ENCODE measurements at regions not wholly inside any gene's neighbourhood (a gene's known extent, or its start where the extent isn't known, plus 50 kb on each side); places are given as distances from the start of the nearest gene placed in this dataset.

DNA sequence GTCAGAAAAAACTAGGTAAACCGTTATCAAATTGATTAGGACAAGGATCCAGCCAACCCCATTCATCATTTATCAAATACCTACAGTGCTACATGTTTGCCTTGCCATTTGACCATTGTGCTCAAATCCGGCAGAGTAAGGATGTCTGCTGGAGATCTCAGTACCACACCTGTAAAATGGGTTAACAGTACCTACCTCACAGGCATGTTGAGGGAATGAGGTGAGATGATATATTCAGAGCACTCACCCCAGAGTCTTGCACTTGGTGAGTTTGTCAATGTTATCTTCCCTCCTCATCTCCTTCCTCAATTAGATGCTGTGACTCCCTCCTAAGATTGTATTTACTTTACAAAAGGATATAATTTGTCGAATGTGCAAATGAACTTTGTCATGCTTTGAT, 54.5 kb upstream of the DSP start (continued):
- TF ChIP-seq, protein P1, sequence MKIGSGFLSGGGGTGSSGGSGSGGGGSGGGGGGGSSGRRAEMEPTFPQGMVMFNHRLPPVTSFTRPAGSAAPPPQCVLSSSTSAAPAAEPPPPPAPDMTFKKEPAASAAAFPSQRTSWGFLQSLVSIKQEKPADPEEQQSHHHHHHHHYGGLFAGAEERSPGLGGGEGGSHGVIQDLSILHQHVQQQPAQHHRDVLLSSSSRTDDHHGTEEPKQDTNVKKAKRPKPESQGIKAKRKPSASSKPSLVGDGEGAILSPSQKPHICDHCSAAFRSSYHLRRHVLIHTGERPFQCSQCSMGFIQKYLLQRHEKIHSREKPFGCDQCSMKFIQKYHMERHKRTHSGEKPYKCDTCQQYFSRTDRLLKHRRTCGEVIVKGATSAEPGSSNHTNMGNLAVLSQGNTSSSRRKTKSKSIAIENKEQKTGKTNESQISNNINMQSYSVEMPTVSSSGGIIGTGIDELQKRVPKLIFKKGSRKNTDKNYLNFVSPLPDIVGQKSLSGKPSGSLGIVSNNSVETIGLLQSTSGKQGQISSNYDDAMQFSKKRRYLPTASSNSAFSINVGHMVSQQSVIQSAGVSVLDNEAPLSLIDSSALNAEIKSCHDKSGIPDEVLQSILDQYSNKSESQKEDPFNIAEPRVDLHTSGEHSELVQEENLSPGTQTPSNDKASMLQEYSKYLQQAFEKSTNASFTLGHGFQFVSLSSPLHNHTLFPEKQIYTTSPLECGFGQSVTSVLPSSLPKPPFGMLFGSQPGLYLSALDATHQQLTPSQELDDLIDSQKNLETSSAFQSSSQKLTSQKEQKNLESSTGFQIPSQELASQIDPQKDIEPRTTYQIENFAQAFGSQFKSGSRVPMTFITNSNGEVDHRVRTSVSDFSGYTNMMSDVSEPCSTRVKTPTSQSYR (CRISPR knock-in tag; IDR thresholded peaks at IDR 0.05): no peak
- TF ChIP-seq, protein P2, sequence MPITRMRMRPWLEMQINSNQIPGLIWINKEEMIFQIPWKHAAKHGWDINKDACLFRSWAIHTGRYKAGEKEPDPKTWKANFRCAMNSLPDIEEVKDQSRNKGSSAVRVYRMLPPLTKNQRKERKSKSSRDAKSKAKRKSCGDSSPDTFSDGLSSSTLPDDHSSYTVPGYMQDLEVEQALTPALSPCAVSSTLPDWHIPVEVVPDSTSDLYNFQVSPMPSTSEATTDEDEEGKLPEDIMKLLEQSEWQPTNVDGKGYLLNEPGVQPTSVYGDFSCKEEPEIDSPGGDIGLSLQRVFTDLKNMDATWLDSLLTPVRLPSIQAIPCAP (CRISPR knock-in tag; IDR thresholded peaks at IDR 0.05): no peak
- TF ChIP-seq IRF2 (CRISPR knock-in tag; IDR thresholded peaks at IDR 0.05; ENCODE audit: borderline replicate concordance, low read depth): no peak
- TF ChIP-seq TCF7 (CRISPR knock-in tag; IDR thresholded peaks at IDR 0.05; ENCODE audit: low read depth): no peak
- TF ChIP-seq, protein P3, sequence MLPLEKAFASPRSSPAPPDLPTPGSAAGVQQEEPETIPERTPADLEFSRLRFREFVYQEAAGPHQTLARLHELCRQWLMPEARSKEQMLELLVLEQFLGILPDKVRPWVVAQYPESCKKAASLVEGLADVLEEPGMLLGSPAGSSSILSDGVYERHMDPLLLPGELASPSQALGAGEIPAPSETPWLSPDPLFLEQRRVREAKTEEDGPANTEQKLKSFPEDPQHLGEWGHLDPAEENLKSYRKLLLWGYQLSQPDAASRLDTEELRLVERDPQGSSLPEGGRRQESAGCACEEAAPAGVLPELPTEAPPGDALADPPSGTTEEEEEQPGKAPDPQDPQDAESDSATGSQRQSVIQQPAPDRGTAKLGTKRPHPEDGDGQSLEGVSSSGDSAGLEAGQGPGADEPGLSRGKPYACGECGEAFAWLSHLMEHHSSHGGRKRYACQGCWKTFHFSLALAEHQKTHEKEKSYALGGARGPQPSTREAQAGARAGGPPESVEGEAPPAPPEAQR (CRISPR knock-in tag; IDR thresholded peaks at IDR 0.05): no peak
- no peak for TF ChIP-seq NR2C2 (CRISPR knock-in tag; IDR thresholded peaks at IDR 0.05)
- no peak for TF ChIP-seq ZNF396 (CRISPR knock-in tag; IDR thresholded peaks at IDR 0.05; ENCODE audit: borderline replicate concordance)
- TF ChIP-seq ZNF423 (CRISPR knock-in tag; IDR thresholded peaks at IDR 0.05): no peak
- TF ChIP-seq, protein P4, sequence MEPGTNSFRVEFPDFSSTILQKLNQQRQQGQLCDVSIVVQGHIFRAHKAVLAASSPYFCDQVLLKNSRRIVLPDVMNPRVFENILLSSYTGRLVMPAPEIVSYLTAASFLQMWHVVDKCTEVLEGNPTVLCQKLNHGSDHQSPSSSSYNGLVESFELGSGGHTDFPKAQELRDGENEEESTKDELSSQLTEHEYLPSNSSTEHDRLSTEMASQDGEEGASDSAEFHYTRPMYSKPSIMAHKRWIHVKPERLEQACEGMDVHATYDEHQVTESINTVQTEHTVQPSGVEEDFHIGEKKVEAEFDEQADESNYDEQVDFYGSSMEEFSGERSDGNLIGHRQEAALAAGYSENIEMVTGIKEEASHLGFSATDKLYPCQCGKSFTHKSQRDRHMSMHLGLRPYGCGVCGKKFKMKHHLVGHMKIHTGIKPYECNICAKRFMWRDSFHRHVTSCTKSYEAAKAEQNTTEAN (CRISPR knock-in tag; IDR thresholded peaks at IDR 0.05): no peak

DNA sequence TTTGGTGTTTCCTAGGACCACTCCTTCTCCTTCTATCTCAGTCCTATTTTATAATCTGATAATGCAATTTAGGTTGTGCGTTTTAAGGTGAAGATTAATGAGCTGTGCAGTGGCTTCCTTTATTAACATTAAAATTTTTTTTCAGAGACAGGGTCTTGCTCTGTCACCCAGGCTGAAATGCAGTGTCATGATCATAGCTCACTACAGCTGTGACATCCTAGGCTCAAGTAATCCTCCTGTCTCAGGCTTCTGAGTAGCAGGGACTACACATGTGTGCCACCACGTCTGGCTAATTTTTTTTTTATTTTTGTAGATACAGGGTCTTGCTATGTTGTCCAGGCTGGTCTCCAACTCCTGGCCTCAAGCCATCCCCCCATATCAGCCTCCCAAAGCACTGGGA, 53.0 kb upstream of the DSP start:
- H3K9me3 Mint-ChIP-seq: peaks cover 8% of the 10 kb centered on the region; the same call in 1 of the 2 replicates
- ChIA-PET CTCF (interaction anchor here (0.6 to 1.4 kb wide), 2 partner anchors 9 to 28 kb away, joined by 3 read pairs; no protein-coding TSS in a partner anchor), POLR2A (no interaction called here)
- peaks cover 8% of the 10 kb centered on the region for H3K4me1 Mint-ChIP-seq
- ATAC-seq: no peak
- no peak overlapping the region for H3K4me3 Mint-ChIP-seq
- H3K27ac Mint-ChIP-seq: no peak overlapping the region
- H3K36me3 Mint-ChIP-seq: no peaks in the 10 kb centered on the region
- no peak for DNase-seq (ENCODE audit: low spot score)
- no peaks in the 10 kb centered on the region; the same call in 1 of the 2 replicates for H3K27me3 Mint-ChIP-seq (ENCODE audit: low read depth)
- TF ChIP-seq HMGA2 (CRISPR knock-in tag; IDR thresholded peaks at IDR 0.05) (no peak), ZNF423 (CRISPR knock-in tag; IDR thresholded peaks at IDR 0.05) (no peak), IRF2 (CRISPR knock-in tag; IDR thresholded peaks at IDR 0.05; ENCODE audit: borderline replicate concordance, low read depth) (no peak), ATF1 (CRISPR knock-in tag; IDR thresholded peaks at IDR 0.05) (no peak), GRHL2 (CRISPR knock-in tag; IDR thresholded peaks at IDR 0.05; ENCODE audit: insufficient replicate concordance, severe bottlenecking) (no peak), SMAD4 (CRISPR knock-in tag; IDR thresholded peaks at IDR 0.05) (no peak), ZNF396 (CRISPR knock-in tag; IDR thresholded peaks at IDR 0.05; ENCODE audit: borderline replicate concordance) (no peak)
- TF ChIP-seq, protein P5, sequence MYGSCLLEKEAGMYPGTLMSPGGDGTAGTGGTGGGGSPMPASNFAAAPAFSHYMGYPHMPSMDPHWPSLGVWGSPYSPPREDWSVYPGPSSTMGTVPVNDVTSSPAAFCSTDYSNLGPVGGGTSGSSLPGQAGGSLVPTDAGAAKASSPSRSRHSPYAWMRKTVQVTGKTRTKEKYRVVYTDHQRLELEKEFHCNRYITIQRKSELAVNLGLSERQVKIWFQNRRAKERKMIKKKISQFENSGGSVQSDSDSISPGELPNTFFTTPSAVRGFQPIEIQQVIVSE (CRISPR knock-in tag; IDR thresholded peaks at IDR 0.05; ENCODE audit: borderline replicate concordance): no peak
- TF ChIP-seq, protein P1 (CRISPR knock-in tag; IDR thresholded peaks at IDR 0.05): no peak
- TF ChIP-seq, protein P6, sequence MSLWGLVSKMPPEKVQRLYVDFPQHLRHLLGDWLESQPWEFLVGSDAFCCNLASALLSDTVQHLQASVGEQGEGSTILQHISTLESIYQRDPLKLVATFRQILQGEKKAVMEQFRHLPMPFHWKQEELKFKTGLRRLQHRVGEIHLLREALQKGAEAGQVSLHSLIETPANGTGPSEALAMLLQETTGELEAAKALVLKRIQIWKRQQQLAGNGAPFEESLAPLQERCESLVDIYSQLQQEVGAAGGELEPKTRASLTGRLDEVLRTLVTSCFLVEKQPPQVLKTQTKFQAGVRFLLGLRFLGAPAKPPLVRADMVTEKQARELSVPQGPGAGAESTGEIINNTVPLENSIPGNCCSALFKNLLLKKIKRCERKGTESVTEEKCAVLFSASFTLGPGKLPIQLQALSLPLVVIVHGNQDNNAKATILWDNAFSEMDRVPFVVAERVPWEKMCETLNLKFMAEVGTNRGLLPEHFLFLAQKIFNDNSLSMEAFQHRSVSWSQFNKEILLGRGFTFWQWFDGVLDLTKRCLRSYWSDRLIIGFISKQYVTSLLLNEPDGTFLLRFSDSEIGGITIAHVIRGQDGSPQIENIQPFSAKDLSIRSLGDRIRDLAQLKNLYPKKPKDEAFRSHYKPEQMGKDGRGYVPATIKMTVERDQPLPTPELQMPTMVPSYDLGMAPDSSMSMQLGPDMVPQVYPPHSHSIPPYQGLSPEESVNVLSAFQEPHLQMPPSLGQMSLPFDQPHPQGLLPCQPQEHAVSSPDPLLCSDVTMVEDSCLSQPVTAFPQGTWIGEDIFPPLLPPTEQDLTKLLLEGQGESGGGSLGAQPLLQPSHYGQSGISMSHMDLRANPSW (CRISPR knock-in tag; conservative IDR thresholded peaks at IDR 0.05; ENCODE audit: low read depth): no peak
- TF ChIP-seq, protein P7, sequence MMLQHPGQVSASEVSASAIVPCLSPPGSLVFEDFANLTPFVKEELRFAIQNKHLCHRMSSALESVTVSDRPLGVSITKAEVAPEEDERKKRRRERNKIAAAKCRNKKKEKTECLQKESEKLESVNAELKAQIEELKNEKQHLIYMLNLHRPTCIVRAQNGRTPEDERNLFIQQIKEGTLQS (CRISPR knock-in tag; conservative IDR thresholded peaks at IDR 0.05): no peak
- TF ChIP-seq, protein P8, sequence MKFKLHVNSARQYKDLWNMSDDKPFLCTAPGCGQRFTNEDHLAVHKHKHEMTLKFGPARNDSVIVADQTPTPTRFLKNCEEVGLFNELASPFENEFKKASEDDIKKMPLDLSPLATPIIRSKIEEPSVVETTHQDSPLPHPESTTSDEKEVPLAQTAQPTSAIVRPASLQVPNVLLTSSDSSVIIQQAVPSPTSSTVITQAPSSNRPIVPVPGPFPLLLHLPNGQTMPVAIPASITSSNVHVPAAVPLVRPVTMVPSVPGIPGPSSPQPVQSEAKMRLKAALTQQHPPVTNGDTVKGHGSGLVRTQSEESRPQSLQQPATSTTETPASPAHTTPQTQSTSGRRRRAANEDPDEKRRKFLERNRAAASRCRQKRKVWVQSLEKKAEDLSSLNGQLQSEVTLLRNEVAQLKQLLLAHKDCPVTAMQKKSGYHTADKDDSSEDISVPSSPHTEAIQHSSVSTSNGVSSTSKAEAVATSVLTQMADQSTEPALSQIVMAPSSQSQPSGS (CRISPR knock-in tag; IDR thresholded peaks at IDR 0.05; ENCODE audit: borderline replicate concordance, low read depth): no peak

Data from WTC11 (cell line).